Astrocyte (in vitro differentiated cells and primary cell): ENCODE measurements at regions not wholly inside any gene's neighbourhood (a gene's known extent, or its start where the extent isn't known, plus 50 kb on each side); places are given as distances from the start of the nearest gene placed in this dataset.

Experiments used
- EZH2 ChIP-seq: IDR thresholded peaks from 2 replicates; pipeline ENCODE4 v1.6.1; 2012; ENCODE audit warnings: mild to moderate bottlenecking, low read length, inconsistent platforms; ENCODE audit not compliant: insufficient read depth
- TF ChIP-seq, protein P1 (sequence below): IDR thresholded peaks from 2 replicates; pipeline ENCODE4 v1.5.1; 2011; ENCODE audit warnings: low read depth, mild to moderate bottlenecking, inconsistent platforms, low read length, moderate library complexity; ENCODE audit not compliant: insufficient read depth

DNA sequence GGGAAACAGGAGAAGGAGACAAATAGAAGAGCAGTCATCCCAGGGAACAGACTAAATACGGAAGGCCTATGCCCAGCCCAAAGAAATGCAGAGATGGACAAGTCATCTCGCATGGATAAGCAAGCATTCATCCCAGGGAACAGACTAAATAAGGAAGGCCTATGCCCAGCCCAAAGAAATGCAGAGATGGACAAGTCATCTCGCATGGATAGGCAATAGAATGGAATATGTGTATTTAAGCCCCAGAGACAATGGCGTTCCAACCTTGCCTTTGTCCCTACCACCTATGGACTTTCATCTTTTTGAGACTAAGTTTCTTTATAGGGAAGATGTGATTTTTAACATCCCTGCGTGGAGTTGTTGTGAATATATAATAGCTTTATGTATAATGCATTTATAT is 242.2 kb upstream of the TNC start:
- TF ChIP-seq, protein P1, sequence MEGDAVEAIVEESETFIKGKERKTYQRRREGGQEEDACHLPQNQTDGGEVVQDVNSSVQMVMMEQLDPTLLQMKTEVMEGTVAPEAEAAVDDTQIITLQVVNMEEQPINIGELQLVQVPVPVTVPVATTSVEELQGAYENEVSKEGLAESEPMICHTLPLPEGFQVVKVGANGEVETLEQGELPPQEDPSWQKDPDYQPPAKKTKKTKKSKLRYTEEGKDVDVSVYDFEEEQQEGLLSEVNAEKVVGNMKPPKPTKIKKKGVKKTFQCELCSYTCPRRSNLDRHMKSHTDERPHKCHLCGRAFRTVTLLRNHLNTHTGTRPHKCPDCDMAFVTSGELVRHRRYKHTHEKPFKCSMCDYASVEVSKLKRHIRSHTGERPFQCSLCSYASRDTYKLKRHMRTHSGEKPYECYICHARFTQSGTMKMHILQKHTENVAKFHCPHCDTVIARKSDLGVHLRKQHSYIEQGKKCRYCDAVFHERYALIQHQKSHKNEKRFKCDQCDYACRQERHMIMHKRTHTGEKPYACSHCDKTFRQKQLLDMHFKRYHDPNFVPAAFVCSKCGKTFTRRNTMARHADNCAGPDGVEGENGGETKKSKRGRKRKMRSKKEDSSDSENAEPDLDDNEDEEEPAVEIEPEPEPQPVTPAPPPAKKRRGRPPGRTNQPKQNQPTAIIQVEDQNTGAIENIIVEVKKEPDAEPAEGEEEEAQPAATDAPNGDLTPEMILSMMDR, result no peak
- no peak for TF ChIP-seq EZH2
